HG02571 (cell line): ENCODE measurements at regions not wholly inside any gene's neighbourhood (a gene's known extent, or its start where the extent isn't known, plus 50 kb on each side); places are given as distances from the start of the nearest gene placed in this dataset.

Experiments used
- ATAC-seq: cut with Tn5 transposase; IDR thresholded peaks from one replicate; pipeline ENCODE4 v1.9.1; 2021; ENCODE audit warnings: mild to moderate bottlenecking, moderate library complexity; ENCODE audit not compliant: unreplicated experiment

- no peak for ATAC-seq
These were observed 262.5 kb upstream of the ZP4 start for GRCh38 chr1:238153253-238153652.

GRCh38 chr1:238152119-238152518 lies 261.4 kb upstream of the ZP4 start:
- ATAC-seq = no peak

DNA sequence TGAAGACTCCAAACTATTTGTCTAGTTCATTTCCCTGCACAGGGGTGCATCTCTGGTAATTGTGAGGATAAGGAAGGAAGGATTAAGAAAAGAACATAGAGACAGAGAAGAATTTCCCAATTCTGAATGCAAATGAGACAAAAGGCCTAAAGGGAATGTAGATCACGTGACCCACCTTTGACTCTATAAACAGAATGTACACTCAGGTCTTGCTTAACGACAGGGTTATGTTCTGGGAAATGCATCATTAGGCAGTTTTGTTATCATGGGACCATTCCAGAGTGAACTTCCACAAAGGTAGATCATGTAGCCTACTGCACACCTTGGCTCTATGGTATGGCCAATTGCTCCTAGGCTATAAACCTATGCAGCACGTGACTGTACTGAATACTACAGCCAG lies 252.3 kb upstream of the ZP4 start:
- no peak for ATAC-seq

- ATAC-seq = no peak
These were observed 250.6 kb upstream of the ZP4 start for GRCh38 chr1:238141353-238141752.

- no peak for ATAC-seq
These were observed 249.0 kb upstream of the ZP4 start for GRCh38 chr1:238139713-238140112.

DNA sequence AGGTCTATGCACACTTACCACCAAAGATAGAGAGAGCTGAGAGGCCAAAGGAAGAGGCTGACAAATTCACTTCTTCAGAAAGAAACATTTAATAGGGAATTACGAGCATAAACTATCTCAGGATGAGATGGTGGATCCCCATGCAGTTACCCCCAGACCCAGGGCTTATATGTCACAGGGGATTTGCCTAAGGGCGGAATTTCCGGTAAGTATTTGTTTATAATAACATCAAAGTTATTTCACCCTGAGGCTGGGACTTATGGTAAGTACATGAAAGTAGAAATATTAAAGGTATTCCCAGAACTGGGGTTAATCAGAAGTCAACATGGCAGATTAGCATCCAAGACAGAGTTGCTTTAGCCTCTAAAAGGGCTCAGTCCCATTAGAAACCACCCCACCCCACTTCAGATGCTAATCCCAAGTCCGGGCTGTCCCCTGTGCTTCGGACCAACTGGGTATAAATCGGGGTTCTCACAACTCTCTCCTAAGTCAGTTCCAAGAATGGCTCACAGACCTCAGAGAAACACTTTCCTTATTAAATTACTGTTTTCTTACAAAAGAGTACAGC lies 247.4 kb upstream of the ZP4 start:
- ATAC-seq = no peak

GRCh38 chr1:238135708-238136664 lies 245.3 kb upstream of the ZP4 start:
- no peak for ATAC-seq

DNA sequence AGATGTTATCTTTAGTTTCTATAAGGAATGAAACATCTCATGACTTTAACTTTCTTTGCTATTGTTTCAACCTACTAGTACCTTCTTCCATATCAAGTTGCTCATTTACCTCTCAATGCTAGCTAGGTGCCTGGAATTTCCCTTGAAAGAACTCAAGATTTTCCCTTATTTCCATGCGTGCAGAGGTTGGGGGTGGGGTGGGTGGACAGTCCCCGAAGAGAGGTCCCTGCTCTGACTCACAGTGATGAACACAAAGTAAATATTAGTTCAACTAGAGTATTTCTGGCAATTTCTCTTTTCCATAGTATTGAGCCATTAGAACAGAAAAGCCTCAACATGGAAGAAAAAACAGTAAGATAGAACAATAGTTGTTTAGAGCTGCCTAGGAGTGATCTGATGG lies 239.0 kb upstream of the ZP4 start:
- ATAC-seq = no peak

DNA sequence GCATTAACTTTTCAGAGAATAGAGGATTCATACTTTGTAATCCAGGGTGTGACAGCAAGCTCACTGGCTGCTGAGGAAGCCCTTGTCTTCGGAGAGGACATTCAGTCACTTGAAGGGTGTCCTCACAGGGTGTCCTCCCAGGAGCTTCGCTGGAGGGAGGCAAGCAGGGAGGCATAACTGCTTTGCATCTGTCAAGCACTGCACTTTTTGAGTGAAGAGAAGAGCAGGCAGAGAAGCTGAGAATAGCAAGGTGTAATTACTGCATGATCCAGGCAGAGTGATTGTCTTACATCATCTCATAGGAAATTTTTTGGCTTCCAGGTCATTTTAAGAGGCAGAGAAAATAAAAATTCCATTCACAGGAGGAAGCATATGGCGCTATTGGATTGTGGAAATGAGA lies 232.5 kb upstream of the ZP4 start:
- ATAC-seq = no peak

DNA sequence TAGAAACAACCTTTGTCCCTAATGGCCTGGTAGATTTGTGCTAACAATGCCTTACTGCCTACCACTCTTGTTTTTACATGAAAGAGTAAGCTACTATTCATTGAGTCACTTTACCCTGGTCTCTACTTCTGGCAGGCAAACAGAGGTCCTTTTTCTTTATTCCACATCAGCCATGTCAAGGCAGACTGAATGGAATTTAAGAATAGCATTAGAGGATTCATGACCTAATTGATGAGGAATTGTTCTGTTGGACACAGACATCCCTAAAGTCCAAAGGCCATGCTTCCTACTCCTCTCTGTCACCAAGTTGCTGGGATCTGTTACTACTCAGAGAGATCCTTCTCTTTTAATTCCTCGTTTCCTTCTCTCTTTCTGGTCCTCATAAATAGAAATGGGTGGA lies 229.1 kb upstream of the ZP4 start:
- ATAC-seq = no peak

DNA sequence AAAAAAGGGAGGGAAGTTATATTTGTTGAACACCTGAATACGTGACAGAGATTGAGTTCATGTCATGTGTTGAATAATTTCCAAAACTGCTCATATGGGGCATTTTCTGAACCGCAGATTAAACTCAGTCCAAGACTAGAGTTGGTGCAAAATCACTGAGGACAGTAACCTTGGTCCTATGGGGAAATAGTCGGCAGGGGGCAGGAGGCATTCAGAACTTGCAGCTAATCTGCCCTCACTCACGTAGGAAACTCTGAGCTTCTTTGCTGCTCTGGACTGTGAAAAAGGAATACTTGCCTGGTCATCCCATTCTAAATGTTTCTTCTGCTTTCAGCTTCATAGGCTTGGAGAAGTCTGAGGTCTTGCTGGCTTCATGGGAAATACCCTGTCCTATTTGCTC lies 228.3 kb upstream of the ZP4 start:
- no peak for ATAC-seq

GRCh38 chr1:238115852-238116251 lies 225.1 kb upstream of the ZP4 start:
- no peak for ATAC-seq

- ATAC-seq = no peak
These were observed 222.4 kb upstream of the ZP4 start for GRCh38 chr1:238112952-238113621.

GRCh38 chr1:238111516-238111915 lies 220.8 kb upstream of the ZP4 start:
- ATAC-seq = no peak

GRCh38 chr1:238111081-238111480 lies 220.4 kb upstream of the ZP4 start:
- no peak for ATAC-seq

DNA sequence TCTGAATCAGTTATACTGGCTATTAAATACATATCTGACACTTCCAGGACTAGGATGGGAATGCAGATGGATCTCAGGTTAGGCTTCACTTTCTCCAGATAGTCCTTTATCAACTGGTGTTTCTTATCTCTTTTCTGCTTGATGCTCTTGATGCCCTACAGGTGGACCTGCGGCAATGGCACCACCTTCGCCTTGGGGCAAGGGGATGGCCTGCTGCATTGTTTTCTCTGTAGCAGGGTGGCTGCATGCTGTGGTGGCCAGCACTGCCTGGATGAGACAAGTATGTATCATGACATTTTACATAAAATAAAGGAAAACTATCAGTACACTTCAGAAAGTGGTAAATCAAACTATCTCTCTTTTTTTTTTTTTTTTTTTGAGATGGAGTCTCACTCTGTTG lies 217.7 kb upstream of the ZP4 start:
- ATAC-seq = no peak

- ATAC-seq = no peak
These were observed 216.6 kb upstream of the ZP4 start for GRCh38 chr1:238107322-238107721.

DNA sequence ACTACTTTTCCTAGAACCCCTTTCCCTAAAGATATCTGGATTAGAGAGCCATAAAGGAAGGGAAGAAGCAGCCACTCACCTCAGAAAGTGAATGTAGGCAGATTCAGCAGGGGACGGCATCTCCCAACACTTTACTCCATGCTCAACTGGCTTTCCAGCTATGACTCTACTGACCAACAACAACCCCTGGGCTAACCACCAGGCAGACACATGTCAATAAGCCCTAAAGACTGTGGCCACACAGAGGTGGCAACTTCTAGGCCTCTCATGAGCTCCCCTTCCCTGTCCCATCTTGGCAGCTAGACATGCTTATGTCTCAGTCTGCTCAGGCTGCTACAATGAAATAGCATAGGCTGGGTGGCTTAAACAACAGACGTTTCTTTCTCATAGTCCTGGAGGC lies 214.0 kb upstream of the ZP4 start:
- no peak for ATAC-seq

DNA sequence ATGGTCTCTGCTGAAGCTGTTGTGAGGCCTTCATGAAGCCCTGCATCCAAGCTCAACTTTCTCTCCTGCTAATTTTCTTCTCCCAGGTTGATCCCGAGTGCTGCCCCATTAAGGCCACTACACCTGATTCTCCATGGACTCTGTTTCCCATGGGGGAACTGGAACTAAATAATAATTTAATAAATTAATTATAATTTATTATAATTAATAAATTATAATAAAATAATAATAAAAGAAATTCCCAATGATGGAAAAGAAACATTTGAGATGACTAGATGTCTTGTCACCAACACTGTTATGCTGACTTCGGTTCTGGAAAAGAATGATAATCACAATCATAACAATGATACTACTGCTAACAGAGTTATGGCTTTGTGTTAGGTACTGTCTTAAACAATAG lies 211.2 kb upstream of the ZP4 start:
- no peak for ATAC-seq

- ATAC-seq = no peak
These were observed 209.1 kb upstream of the ZP4 start for GRCh38 chr1:238099871-238100270.

DNA sequence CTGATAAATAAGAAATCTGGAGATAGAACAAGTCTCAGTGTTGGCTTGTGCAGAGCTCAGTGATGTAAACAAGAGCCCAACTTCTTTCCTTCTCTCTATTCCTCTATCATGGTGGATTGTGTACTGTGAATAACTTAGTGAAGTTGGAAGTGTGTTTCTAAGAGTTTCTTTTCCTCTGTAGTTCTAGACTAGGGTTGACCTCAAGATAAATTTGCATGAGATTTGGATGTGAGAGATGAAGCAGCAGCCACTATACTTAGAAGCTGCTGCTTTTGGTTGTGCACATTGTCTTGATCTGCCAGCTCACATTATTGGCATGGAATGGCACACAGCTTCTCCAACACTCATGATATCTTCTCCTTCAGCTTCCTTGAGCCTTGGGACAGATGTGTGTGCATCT lies 198.9 kb upstream of the ZP4 start:
- ATAC-seq = no peak
